ENCODE measurements at regions not wholly inside any gene's neighbourhood (a gene's known extent, or its start where the extent isn't known, plus 50 kb on each side); places are given as distances from the start of the nearest gene placed in this dataset.
A peak's percentile ranks its signal among the peaks of the same experiment; 100 is the strongest.

GRCh38 chrX:118254611-118255010 lies 91.3 kb upstream of the WDR44 start:
- H3K4me3 ChIP-seq (replicated peaks; ENCODE audit: insufficient read depth, low read length), result no peak overlapping the region
- no peak overlapping the region for H3K27ac ChIP-seq (replicated peaks)
- no peak for TF ChIP-seq GABPA (IDR thresholded peaks at IDR 0.05; ENCODE audit: low read depth)
- TF ChIP-seq SPI1 (IDR thresholded peaks at IDR 0.05; ENCODE audit: borderline replicate concordance, low read depth), result 0 out of 2 replicates have a peak, but pooled peaks have one; percentile 9
- TF ChIP-seq POLR2AphosphoS5 (IDR thresholded peaks at IDR 0.05; ENCODE audit: low read depth), result no peak
- TF ChIP-seq CTCF (IDR thresholded peaks at IDR 0.05; ENCODE audit: insufficient read depth, low read length), result peak; percentile 28
- H3K27me3 ChIP-seq (ENCODE audit: insufficient read depth, poor library complexity, severe bottlenecking), result no peaks in the 10 kb centered on the region
- peak; percentile 6 to 49 for DNase-seq (ENCODE audit: low read depth in 1 of 2, low spot score in 1 of 2)

- no peak for DNase-seq (ENCODE audit: low read depth in 1 of 2, low spot score in 1 of 2)
- Histone ChIP-seq H3K27ac (replicated peaks) (no peak overlapping the region), H3K27me3 (ENCODE audit: insufficient read depth, poor library complexity, severe bottlenecking) (peaks cover 3% of the 10 kb centered on the region), H3K4me3 (replicated peaks; ENCODE audit: insufficient read depth, low read length) (no peak overlapping the region)
- TF ChIP-seq GABPA (IDR thresholded peaks at IDR 0.05; ENCODE audit: low read depth) (no peak), CTCF (IDR thresholded peaks at IDR 0.05; ENCODE audit: insufficient read depth, low read length) (no peak), REST (IDR thresholded peaks at IDR 0.05; ENCODE audit: insufficient replicate concordance, low read depth) (no peak), POLR2AphosphoS5 (IDR thresholded peaks at IDR 0.05; ENCODE audit: low read depth) (no peak)
Measured at GRCh38 chrX:118255921-118256320, 90.0 kb upstream of the WDR44 start.

- DNase-seq (ENCODE audit: low read depth in 1 of 2, low spot score in 1 of 2), result no peak
- no peak for TF ChIP-seq SPI1 (IDR thresholded peaks at IDR 0.05; ENCODE audit: borderline replicate concordance, low read depth)
- TF ChIP-seq GABPA (IDR thresholded peaks at IDR 0.05; ENCODE audit: low read depth), result no peak
- TF ChIP-seq CTCF (IDR thresholded peaks at IDR 0.05; ENCODE audit: insufficient read depth, low read length), result no peak
- TF ChIP-seq REST (IDR thresholded peaks at IDR 0.05; ENCODE audit: insufficient replicate concordance, low read depth), result no peak
- no peak for TF ChIP-seq POLR2AphosphoS5 (IDR thresholded peaks at IDR 0.05; ENCODE audit: low read depth)
- no peak overlapping the region for H3K27ac ChIP-seq (replicated peaks)
- H3K4me3 ChIP-seq (replicated peaks; ENCODE audit: insufficient read depth, low read length), result no peak overlapping the region
- peaks cover 3% of the 10 kb centered on the region for H3K27me3 ChIP-seq (ENCODE audit: insufficient read depth, poor library complexity, severe bottlenecking)
Measured at GRCh38 chrX:118257781-118258180, 88.1 kb upstream of the WDR44 start.

- Histone ChIP-seq H3K27me3 (ENCODE audit: insufficient read depth, poor library complexity, severe bottlenecking) (peaks cover 3% of the 10 kb centered on the region), H3K27ac (replicated peaks) (no peak overlapping the region), H3K4me3 (replicated peaks; ENCODE audit: insufficient read depth, low read length) (no peak overlapping the region)
- DNase-seq (ENCODE audit: low read depth in 1 of 2, low spot score in 1 of 2), result no peak
- TF ChIP-seq GABPA (IDR thresholded peaks at IDR 0.05; ENCODE audit: low read depth) (no peak), POLR2AphosphoS5 (IDR thresholded peaks at IDR 0.05; ENCODE audit: low read depth) (no peak), SPI1 (IDR thresholded peaks at IDR 0.05; ENCODE audit: borderline replicate concordance, low read depth) (no peak), REST (IDR thresholded peaks at IDR 0.05; ENCODE audit: insufficient replicate concordance, low read depth) (no peak), CTCF (IDR thresholded peaks at IDR 0.05; ENCODE audit: insufficient read depth, low read length) (no peak)
Measured at GRCh38 chrX:118259213-118259612, 86.7 kb upstream of the WDR44 start.
